Midbrain (tissue), 1 donor: ENCODE measurements at regions not wholly inside any gene's neighbourhood (a gene's known extent, or its start where the extent isn't known, plus 50 kb on each side); places are given as distances from the start of the nearest gene placed in this dataset.

Experiments used
- DNase-seq: peaks from one replicate; lab custom pipeline; 2025; lab: John Stamatoyannopoulos, UW

DNA sequence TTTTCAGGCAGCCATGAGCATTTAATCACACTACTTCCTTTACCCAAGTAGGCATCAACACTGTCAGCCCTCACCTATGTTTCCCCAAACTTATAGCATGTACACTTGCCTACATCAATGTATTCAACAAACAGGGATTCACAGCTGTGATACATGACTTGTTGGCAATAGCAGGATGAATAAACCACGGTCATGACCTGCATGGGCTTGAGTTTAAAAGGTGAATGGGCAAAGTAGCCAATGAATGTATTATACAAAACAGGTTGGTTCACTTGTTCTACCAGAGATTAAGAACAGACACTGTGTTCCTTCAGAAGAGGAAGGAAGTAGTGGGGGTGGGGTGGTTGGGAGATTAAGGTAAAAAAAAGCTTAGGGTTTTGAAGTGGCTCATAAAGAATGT lies 861.9 kb upstream of the SEMA6D start:
- no peak for DNase-seq

DNA sequence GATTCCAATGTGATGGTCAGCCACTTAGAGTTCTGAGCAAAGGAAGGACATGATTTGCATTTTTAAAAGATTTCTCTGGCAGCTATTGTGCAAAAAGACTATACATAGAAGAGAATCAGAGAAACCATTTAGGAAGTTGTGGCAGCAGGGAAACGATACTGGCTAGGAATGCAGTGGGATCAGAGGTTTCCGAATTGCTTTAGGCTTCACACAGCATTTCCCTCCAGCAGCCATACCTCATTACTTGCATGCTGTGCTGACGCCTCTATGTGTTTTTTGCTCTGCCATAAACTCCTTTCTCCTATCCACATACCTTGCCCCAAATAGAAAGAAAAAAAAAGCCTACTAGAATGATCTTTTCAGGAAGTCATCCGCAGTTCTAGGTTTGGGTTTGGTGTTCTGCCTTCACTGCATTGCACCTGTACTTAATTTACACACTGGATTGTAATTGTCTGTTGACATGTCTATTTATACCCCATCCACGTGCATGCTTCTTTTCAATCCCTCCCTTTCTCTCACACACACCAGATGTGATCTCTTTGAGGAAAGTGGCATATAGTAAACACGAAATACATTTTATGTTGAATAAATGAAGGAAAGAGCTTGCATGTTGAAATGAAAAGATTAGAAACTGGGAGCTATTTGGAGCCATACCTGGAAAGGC lies 860.3 kb upstream of the SEMA6D start:
- DNase-seq, result no peak

DNA sequence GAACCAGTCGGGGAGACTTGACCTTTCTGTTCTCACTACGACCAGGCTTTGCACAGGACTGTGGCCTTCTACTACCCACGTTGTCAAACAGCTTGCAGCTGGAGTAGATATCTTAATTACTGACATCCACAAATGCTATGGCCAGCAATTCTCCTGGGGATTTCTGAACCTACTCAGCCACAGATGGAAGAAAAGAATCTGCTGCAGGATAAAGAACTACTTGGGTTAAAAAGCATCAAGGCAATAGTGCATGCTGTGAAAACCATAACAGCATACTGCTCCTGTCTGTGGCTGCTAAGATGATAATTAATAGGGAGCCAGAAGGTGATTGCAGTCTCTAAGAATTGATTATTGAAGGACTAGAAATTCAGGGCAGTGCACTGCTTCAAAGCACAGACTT lies 859.2 kb upstream of the SEMA6D start:
- DNase-seq, result no peak

DNA sequence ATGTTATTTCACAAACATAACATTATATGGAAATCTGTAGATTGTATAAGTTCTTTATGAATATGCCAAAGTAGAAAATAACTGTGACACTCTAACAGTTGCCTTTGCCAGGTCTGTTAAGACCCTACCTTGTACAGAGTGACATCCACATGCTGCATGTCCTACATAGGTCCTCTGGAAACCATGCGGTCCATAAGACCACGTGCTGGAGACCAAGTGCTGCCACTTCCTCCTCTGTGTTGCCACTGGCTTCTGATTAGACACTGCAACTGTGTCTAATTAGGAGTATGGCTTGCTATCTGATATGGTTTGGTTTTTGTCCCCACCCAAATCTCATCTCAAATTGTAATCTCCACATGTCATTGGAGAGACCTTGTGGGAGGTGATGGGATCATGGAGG lies 855.5 kb upstream of the SEMA6D start:
- no peak for DNase-seq

DNA sequence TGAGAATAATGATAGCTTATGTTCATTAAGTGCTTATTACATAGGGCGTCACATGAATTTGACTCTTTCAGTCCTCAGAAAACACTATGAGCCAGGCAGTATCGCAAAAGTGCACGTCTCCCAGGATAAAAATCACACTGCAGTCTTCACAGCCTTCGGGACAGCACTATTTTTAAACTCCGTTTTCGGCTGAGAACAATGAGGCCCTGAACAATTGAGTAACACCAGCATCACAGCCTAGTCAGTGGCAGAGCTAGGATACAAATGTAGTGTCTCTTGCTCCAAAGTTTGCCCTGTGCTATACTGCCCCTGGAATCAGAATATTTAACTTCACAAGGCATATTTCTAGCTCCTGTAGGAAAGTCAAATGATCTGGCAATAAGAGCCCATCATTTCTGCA lies 852.1 kb upstream of the SEMA6D start:
- no peak for DNase-seq

DNA sequence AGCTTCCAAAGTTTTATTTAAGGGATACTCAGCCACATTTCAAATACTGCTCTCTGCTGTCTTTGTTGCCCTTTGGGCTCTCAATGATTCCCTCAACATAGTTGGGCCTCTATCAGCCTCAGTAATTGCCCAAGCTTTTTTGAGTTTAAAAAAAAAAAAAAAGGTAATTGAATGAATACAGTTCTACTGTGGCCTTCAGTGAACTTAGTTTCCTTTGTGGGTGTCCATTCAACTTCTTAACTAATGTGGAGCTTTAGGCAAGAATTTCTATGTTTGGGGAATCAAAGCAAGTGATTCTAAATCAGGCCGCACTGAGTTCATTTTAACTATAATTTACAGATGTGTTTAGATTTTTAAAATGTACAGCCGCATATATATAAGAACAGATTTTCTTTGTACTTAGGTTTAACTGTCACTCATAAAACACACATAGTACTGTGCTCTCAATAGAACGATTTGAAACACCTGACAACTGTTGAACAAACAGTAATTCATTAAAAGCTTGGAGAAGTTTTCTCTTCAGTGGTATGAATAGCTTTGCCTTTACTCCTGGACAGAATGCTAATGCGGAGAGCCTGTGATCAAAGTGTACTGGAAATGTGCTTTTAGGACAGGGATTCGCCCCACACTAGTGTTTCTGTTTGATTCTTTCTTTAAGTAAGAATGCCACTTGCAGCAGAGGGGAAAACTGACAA lies 844.9 kb upstream of the SEMA6D start:
- DNase-seq, result no peak

DNA sequence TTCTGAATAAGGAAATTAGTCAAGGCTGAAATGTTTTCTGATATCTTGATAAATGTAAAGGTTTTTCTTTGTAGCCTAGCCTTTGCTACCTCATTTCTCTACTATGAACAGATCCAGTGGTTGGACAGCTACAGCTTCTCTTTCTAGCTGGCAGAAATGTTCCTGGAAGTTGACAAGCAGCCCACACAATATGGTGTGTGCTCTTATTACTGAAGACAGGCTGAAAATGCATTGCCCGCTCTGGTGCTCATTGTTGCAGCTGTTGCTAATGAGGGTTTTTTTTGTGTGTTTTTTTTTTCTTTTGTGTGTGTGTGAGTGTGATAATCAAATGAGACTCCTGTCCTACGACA lies 844.3 kb upstream of the SEMA6D start:
- no peak for DNase-seq

DNA sequence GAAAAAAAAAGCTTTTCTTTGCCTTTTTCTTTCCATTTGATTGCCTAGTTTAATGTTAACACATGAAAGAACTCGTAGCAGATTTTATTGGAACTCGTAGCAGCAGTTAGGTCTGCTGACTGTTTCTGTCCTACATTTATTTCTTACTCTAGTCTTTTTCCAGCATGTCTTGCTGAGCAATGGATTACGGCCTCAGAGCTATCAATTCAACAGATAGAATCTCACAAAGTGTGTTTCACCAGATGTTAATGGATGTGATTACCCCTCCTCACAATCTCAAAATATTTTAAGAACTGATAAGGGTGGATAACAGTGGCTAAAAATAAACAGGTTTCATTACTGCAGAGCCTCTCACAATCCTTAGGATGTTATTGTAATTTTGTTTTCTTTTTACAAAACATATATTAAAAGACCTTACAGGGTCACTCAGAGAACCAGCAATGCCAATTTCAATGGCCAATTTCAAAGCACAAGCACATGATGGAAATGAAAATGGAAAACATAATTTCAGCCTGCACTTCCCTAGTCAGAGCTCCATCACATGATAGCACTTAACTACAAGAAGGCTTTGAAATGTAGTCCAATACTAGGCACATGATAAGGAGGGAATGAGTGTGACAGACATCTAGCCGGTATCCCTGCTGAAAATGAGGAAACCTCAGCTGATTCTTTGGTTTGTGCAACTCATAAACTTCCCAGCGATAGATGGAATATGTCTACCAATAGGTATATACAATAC lies 838.1 kb upstream of the SEMA6D start:
- no peak for DNase-seq

DNA sequence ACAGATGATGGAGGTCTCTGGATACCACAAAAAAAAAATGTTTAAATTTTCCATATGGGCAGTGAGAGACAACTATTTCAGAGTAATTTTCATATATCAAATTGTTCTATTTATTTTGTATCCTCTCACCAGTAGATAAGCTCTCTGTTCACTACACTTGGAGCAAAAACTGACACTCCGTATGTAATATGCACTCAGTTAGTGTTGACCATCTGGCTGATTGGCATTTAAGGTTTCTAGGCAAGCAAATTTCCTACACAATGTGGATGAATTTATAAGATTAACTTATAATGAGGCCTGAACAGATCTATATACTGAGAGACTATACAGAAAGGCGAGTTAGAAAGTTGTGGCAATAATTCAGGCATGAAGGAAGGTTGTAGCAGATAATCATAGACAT lies 836.5 kb upstream of the SEMA6D start:
- DNase-seq, result no peak

DNA sequence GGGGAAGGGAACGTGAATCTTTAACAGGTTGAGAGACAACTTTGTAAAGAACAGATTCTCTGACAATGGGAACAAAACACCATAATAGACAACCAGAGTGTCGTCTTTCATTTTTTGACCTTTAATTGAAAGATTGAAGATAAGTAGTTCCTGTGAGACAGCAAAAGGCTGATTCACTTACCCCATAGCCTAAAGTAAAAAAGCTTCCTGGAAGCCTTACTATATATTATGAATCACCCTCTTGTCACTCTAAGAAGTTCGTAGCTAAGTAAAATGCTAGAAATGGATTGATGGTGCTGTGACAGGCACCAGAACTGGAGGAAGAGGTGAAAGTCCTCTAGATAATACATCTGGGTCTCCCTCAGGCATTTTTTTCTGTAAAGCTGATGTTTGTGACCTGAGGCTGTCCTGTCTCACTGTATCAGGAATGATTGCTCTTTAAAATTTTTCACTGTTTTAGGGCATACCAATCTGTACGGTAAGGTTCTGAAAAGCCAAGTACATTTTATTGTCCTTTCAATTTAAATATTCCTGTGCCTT lies 824.6 kb upstream of the SEMA6D start:
- DNase-seq, result no peak

DNA sequence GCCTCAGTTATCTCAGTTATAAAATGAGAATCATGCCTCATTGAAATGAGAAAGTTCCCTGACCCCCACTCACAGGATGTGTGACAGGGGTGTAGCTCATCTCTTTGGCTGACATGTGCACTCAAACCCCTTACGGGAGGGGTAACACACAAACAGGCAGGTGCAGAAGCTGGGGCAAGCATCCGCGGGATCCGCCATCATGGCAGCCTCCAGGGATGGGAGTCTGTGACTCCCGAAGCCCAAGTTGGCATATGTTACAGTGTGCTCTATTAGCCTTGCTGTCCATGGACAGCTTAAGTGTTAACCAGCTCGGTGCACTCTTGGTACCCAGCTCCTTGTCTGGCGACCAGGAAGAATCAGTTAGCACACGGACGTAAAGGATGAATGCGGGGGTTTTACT lies 822.7 kb upstream of the SEMA6D start:
- no peak for DNase-seq

DNA sequence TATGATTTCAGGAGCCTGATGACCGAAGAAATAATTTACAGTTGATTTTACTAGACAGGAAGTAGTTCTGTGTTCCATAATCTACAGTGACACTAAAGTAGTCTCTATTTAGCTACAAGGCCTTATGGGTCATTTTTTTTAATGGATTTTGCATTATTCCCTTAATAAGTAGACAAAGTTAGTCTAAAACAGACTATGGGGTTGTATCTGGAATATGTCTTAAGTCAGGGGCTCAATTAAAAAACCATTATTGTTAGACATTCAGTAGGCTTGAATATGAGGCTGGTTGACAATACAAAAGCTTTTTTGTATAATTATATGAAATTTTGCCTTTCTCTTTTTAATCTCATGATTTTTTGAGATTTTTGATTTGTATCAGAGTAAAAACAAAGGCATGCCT lies 820.0 kb upstream of the SEMA6D start:
- DNase-seq, result no peak

DNA sequence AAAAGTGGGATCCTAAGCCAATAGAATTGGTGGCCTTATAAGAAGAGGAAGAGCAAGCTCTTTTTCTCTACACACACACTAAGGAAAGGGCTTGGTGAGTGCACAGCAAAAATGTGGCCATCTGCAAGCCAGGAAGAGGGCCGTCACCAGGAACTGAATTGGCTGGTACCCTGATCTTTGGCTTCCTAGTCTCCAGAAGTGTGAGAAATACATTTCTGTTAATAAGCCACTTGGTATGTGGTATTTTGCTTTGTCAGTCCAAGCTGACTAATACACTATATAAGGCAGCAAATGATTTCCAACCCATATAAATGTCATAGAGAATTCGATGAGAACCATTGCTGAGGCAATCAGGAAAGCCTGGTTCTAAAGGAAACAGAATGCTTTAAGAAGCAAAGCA lies 816.3 kb upstream of the SEMA6D start:
- no peak for DNase-seq

DNA sequence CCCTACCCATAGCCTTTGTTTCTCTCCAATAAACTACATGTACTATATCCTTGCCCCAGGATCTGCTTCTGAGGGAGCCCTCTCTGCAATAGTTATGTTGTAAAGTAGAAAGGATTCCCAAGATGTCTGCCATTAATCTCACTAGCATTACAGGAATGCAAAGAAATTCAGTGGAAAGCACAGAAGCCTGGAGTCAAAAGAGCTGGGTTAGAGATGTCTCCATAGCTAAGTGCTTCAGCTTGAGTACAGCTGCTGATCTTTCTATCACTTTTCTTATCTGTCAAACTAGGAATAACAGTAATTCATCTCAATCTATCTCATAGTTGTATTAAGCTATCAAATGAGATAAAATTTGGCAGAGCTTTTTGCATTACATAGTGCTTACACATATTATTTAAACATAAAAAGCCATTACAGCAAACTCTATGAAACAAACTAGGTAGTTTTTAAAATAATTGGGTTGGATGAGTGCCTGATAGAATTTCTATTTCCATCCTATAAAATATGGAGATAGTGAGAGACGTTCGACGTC lies 799.5 kb upstream of the SEMA6D start:
- no peak for DNase-seq

DNA sequence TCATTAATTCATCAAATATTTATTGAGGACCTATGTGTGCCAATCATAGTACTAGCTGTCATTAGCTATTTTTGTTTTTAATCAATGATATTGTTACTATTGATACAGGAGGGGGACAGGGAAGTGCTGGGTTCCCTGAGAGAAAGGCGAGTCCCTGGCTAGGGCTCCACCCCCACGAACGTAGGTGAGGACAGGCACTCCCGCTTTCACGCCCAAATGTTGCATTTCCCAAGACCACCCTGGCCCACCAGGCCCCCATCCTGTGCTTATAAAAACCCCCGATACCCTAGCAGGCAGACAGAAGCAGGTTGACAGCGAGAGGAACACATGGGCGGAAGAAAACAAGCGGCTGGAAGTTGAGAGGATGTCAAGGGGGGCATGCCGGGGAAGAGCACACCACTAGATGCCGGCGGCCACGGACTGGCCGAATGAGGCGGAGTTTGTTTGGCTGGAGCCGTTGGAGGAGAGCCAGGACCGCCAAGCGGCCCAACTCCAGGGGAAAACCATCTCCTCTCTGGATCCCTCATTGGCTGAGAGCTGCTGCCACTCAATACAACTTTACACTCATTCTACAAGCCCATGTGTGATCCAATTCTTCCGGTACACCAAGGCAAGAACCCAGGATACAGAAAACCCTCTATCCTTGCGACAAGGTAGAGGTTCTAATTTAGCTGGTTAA lies 798.7 kb upstream of the SEMA6D start:
- DNase-seq, result no peak

DNA sequence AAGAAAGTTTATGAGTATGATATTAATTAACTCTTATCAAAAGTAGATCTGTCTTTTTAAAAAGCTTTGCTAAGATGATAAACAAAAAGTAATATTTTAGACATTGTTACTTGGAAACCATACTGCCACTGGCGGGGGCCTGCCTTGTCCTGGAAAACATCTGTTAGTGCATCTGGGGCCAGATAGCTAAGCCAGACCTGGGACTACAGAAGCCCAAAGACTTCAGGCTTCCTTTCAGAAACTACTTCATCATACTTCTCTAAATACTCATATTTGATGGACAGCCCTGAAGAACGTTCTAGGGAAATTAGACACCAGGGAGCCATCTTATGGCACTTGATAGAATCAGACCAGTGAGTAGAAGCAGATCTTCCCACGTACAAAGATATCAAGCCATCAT lies 795.4 kb upstream of the SEMA6D start:
- no peak for DNase-seq

DNA sequence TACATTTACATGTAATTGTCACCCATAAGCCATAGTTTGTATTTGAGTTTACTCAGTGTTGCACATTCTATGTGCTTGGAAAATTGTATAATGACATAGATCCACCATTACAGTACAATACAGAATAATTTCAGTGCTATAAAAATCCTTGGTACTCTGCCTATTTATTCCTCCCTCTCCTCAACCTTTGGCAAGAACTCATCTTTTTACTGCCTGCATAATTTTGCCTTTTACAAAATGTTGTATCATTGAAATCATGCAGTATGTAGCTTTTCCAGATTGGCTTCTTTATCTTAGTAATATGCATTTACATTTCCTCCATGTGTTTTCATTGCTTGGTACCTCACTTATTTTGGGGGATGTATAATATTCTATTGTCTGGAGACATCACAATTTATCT lies 786.9 kb upstream of the SEMA6D start:
- DNase-seq, result no peak

DNA sequence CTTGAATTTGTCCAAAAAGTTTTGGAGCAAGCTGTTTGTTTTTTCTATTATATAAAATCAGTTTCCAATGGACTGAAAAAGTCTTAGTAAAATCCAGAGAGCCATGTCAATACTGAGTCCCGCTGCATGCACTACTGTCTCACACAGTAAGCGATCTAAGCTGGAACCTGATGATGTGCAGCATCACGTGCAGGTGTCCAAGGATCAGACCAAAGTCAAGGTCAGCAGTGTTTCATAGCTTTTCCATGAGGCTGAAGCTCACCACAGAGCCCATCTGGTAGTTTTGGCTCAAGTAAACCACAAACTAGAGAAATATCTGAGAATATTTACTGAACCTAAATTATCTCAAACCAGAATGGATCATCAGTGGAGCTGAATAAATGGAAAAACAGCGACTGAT lies 784.0 kb upstream of the SEMA6D start:
- no peak for DNase-seq

DNA sequence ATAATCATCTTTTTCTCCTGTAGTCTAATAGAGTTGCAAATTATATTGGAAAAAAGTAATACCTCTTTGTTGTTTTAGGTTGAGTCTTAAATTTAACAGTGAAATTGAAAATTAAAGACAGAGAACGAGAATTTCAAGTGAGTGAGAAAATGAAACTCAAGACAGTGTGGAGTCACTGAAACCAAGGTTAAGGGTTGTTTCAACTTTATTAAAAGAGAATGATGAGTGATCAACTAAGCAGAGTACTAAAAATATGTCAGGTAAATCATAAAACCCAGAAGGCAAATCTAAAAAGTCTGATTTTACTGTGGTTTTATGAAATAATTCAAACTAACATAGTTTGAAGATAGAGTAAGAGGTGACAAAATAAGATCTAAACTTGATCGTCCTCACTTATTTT lies 782.5 kb upstream of the SEMA6D start:
- no peak for DNase-seq

DNA sequence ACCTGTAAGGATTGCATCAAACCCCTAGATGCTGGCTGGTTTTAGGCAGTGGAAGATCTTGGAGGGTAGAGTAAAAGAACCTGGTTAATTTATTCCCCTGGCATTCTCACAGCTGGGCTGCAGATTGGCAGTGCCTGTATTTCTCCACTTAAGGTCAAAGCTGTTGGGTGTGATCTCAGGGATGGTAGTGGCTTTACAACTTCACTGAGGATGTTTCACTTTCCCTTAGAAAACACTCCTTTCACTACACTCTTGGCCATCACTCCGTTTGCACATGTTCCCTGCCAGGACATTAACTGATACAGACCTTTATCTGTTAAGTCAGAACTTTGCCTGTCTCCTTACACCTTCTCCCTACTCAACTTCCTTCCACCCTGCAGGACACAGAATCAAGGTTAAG lies 779.1 kb upstream of the SEMA6D start:
- no peak for DNase-seq

DNA sequence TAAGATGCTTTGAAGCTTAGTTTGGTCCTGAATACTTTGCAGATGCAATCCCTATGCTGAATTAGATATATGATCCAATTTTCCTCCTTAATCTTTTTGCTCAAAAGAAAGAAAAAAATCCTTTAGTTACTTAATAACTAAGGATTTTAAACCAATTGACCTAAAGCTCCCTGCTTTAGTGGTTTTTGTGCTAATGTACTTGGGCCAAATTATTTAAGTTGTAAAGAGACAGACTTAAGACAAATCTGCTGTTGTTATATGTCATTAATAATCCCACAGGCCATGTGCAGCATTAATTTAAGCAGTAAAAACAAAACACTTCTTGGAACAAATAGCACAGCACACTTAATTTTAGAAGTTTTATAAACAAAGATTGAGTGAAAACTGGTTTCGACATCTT lies 776.1 kb upstream of the SEMA6D start:
- DNase-seq, result no peak

DNA sequence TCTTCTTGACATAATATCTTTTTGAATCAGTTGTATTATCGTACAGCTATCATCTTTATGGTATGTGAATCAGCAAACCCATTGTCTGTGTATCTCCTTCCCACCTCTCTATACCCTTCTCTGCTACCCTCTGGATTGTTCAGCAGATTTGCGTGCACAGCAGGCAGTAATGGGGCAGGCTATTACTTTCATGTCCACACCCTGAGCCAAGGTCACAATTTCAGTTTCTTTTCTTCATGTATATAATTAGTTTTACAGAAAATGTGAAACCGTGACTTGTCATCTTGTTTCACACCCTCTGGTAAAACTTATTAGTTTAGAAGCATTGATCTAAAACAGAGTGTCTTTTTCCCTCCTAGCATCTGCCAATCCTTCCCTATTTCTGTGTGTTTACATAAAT lies 770.4 kb upstream of the SEMA6D start:
- DNase-seq, result no peak
